ENCODE measurements at regions not wholly inside any gene's neighbourhood (a gene's known extent, or its start where the extent isn't known, plus 50 kb on each side); places are given as distances from the start of the nearest gene placed in this dataset.
A peak's percentile ranks its signal among the peaks of the same experiment; 100 is the strongest.

DNA sequence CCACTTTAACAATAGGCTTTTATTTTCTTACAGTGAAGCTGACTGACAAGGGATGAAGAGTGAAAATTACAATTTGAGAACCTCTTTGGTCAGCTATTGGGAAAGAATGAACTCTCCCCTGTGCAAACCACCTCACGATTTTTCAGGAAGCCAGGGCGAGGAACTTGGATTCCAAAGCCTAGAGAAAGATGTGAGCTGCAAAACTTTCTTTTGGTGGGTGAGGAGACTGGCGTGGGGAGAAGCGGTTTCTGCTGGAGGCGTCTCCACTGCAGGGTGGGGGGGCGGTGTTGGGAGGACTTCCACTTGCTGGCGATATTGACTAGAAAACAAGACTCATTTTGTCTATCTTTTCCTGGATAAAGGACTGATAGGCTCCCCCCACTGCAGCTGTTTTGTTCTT lies 59.3 kb upstream of the VRK1 start:
- Histone ChIP-seq H3K27ac (ENCODE audit: insufficient read depth, low read length, poor library complexity, severe bottlenecking) (no peak overlapping the region), H3K4me1 (ENCODE audit: control insufficient read depth, insufficient read depth, low read length, poor library complexity, severe bottlenecking) (peaks cover 8% of the 10 kb centered on the region), H3K4me3 (ENCODE audit: insufficient read depth, low read depth, low read length, poor library complexity, severe bottlenecking) (no peak overlapping the region), H3K36me3 (ENCODE audit: control insufficient read depth, insufficient read depth, low read length) (no peaks in the 10 kb centered on the region), H3K27me3 (replicated peaks; ENCODE audit: control insufficient read depth, insufficient read depth, low read length, poor library complexity, severe bottlenecking) (peaks cover 23% of the 10 kb centered on the region), H3K9me3 (ENCODE audit: control insufficient read depth, low read length) (no peaks in the 10 kb centered on the region)
- DNase-seq = no peak

DNA sequence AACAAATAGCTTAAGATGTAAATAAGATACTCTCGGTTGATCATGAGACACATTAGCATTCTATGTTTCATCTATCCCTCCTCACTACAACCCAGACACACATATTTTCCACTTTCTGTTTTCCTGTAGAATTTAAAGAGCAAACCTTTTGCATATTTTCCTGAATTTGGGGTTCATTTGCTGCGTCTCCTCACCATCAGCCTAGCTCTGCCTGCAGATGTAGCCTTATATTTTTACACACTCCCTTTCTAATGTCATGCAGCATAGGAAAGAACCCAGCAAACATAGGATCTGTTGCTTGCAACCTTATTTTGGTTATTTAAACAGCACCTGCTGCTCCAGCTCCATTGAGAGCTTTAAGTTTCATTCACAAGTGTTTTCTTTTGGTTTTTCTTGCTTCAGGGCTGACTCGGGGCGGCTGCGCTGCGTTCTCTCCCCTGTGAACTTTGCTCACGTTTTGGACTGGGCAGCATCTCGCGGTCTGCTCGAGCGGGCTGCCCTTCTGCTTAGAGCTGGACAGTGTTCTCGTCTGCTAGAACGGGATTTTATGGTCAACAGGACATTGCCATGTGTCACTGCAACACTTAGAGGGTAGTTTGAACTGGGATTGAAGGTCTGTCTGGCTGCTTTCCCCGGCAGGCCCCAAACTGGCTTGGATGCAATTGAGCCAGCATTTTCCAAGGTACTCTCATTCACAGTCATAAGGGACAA lies 57.8 kb upstream of the VRK1 start:
- Histone ChIP-seq H3K4me1 (ENCODE audit: control insufficient read depth, insufficient read depth, low read length, poor library complexity, severe bottlenecking) (peaks cover 8% of the 10 kb centered on the region), H3K9me3 (ENCODE audit: control insufficient read depth, low read length) (no peaks in the 10 kb centered on the region), H3K27me3 (replicated peaks; ENCODE audit: control insufficient read depth, insufficient read depth, low read length, poor library complexity, severe bottlenecking) (peaks cover 23% of the 10 kb centered on the region), H3K4me3 (ENCODE audit: insufficient read depth, low read depth, low read length, poor library complexity, severe bottlenecking) (no peak overlapping the region), H3K36me3 (ENCODE audit: control insufficient read depth, insufficient read depth, low read length) (no peaks in the 10 kb centered on the region), H3K27ac (ENCODE audit: insufficient read depth, low read length, poor library complexity, severe bottlenecking) (no peak overlapping the region)
- DNase-seq = no peak

DNA sequence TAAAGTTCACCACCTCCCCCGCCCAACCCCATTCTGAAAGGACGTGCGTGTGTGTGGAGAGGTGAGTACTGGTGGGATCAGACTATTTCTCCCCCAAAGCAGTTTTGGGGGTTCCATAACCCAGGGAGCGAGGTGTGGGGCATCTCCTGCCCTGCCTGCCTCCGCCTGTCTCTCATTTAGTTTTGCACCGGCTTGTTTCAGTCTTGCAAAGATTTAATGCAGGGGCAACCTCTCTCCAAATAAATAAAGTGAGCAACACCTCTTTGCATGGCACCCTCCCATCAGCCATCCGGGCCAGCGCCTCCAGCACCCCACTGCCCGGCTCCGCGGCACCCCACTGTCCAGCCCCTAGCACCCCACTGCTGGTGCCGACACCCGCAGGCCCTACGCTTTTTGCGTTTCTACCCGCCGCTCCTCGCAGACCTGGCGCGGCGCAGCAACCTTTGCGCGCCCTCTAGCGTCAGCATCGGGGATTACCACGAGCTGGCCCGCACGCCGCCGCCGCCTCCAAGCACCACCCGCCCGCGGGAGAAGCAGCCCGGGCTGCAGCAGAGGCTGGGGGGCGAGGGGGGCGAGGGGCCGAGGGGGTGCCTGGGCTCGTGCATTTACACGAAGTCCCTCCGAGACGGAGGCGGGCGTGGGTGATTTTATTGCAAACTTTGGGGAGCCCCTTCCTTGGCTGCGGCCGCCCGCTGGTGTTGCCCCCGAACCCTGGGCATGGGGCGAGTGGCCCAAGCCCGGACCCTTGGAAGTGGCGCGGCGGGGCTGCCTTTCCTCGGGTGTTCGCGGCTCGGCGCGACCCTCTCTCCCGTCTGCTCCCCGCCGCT lies 55.8 kb upstream of the VRK1 start:
- Histone ChIP-seq H3K4me3 (ENCODE audit: insufficient read depth, low read depth, low read length, poor library complexity, severe bottlenecking) (peak overlapping the region; percentile 35), H3K27me3 (replicated peaks; ENCODE audit: control insufficient read depth, insufficient read depth, low read length, poor library complexity, severe bottlenecking) (peaks cover 23% of the 10 kb centered on the region), H3K9me3 (ENCODE audit: control insufficient read depth, low read length) (no peaks in the 10 kb centered on the region), H3K4me1 (ENCODE audit: control insufficient read depth, insufficient read depth, low read length, poor library complexity, severe bottlenecking) (peaks cover 8% of the 10 kb centered on the region), H3K36me3 (ENCODE audit: control insufficient read depth, insufficient read depth, low read length) (no peaks in the 10 kb centered on the region), H3K27ac (ENCODE audit: insufficient read depth, low read length, poor library complexity, severe bottlenecking) (no peak overlapping the region)
- peak; percentile 35 to 50 (median 49) for DNase-seq

DNA sequence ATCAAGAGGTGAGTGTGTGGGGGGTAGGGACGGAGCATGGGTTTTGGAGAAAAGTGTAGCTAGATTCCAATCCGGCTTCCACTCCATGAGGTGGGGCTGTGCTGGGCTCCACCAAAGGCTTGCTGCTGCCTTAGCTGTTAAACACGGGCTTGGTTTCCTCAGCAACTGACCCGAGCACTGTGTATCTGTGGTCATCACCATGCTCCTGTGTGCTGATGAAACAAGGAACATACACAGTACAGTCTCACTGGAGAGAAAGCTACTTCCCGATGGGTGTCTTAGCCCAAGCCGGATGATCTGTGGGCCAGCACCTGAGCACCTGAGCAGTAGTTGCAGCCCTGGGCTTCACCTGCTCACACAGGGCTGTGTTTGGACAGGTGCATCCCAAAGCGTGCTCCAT lies 52.9 kb upstream of the VRK1 start:
- no peaks in the 10 kb centered on the region for H3K36me3 ChIP-seq (ENCODE audit: control insufficient read depth, insufficient read depth, low read length)
- peaks cover 20% of the 10 kb centered on the region for H3K27me3 ChIP-seq (replicated peaks; ENCODE audit: control insufficient read depth, insufficient read depth, low read length, poor library complexity, severe bottlenecking)
- DNase-seq = no peak
- H3K9me3 ChIP-seq (ENCODE audit: control insufficient read depth, low read length) = no peaks in the 10 kb centered on the region
- no peak overlapping the region for H3K4me3 ChIP-seq (ENCODE audit: insufficient read depth, low read depth, low read length, poor library complexity, severe bottlenecking)
- H3K27ac ChIP-seq (ENCODE audit: insufficient read depth, low read length, poor library complexity, severe bottlenecking) = no peak overlapping the region
- H3K4me1 ChIP-seq (ENCODE audit: control insufficient read depth, insufficient read depth, low read length, poor library complexity, severe bottlenecking) = peaks cover 8% of the 10 kb centered on the region

DNA sequence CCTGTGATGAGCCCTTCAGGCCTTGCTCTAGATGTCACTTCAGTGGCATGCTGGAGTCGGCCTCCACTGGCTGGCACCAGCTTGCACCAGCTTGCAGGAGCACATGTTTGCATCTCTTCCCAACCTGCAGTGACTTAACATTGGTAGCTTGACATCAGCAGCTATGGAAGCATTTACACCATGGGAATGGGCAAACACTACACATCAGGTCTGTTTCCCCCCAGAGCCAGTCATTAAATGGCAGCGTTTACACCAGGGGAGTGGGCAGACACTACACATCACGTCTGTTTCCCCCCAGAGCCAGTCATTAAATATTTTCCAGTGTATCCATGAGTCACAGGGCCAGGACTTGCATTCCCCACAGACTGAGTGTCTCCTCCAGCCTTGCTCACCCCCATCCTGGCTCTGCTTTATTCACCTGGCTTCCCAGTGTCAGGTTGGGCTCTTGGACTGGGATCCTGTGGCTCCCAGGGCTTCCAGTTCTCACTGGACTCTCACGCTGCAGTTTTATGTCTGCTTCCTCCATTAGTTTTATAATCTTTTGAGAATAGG lies 51.6 kb upstream of the VRK1 start:
- Histone ChIP-seq H3K36me3 (ENCODE audit: control insufficient read depth, insufficient read depth, low read length) (no peaks in the 10 kb centered on the region), H3K27ac (ENCODE audit: insufficient read depth, low read length, poor library complexity, severe bottlenecking) (no peak overlapping the region), H3K27me3 (replicated peaks; ENCODE audit: control insufficient read depth, insufficient read depth, low read length, poor library complexity, severe bottlenecking) (peaks cover 16% of the 10 kb centered on the region), H3K9me3 (ENCODE audit: control insufficient read depth, low read length) (no peaks in the 10 kb centered on the region), H3K4me1 (ENCODE audit: control insufficient read depth, insufficient read depth, low read length, poor library complexity, severe bottlenecking) (peaks cover 8% of the 10 kb centered on the region), H3K4me3 (ENCODE audit: insufficient read depth, low read depth, low read length, poor library complexity, severe bottlenecking) (no peak overlapping the region)
- no peak for DNase-seq

DNA sequence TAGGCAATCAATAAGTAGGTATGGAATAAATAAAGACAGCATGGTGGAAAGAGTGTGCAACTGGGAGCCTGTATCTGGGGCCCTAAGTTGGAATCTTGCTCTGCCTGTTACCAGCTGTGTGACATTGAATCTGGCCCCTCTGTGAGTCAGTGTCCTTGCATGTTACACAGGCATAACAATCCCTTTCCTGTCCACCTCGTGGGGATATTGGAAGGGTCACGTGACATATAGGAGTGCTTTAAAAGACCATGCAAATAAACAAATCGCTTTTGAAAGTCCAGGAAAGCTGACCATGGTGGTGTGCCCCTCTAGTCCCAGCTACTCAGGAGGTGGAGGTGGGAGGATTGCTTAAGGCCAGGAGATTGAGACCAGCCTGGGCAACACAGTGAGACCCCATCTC lies 51.1 kb upstream of the VRK1 start:
- Histone ChIP-seq H3K9me3 (ENCODE audit: control insufficient read depth, low read length) (no peaks in the 10 kb centered on the region), H3K27ac (ENCODE audit: insufficient read depth, low read length, poor library complexity, severe bottlenecking) (no peak overlapping the region), H3K36me3 (ENCODE audit: control insufficient read depth, insufficient read depth, low read length) (no peaks in the 10 kb centered on the region), H3K4me1 (ENCODE audit: control insufficient read depth, insufficient read depth, low read length, poor library complexity, severe bottlenecking) (peaks cover 8% of the 10 kb centered on the region), H3K27me3 (replicated peaks; ENCODE audit: control insufficient read depth, insufficient read depth, low read length, poor library complexity, severe bottlenecking) (peaks cover 11% of the 10 kb centered on the region), H3K4me3 (ENCODE audit: insufficient read depth, low read depth, low read length, poor library complexity, severe bottlenecking) (no peak overlapping the region)
- no peak for DNase-seq

DNA sequence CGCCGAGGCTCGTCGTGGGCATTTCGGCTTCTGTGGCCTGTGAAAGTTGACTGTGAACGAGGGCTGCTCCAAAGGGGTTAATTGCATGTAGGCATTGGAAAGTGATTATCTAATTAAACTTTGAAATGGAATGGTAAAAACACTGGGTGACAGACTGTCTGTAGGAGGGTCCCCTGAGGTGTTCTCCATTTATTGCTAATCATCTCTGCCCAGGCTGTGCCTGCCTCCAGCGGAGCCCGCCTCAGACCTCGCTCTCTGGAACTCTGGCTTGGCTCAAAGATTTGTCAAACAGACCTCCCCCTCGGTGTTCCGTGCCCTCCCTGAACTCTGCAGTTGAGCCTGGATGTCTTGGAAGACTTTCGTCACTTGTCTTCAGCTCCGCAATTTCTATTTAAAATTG lies 50.2 kb upstream of the VRK1 start:
- H3K27me3 ChIP-seq (replicated peaks; ENCODE audit: control insufficient read depth, insufficient read depth, low read length, poor library complexity, severe bottlenecking) = peaks cover 5% of the 10 kb centered on the region
- H3K4me1 ChIP-seq (ENCODE audit: control insufficient read depth, insufficient read depth, low read length, poor library complexity, severe bottlenecking) = no peaks in the 10 kb centered on the region
- H3K27ac ChIP-seq (ENCODE audit: insufficient read depth, low read length, poor library complexity, severe bottlenecking) = no peak overlapping the region
- no peaks in the 10 kb centered on the region for H3K36me3 ChIP-seq (ENCODE audit: control insufficient read depth, insufficient read depth, low read length)
- DNase-seq = no peak
- no peaks in the 10 kb centered on the region for H3K9me3 ChIP-seq (ENCODE audit: control insufficient read depth, low read length)
- H3K4me3 ChIP-seq (ENCODE audit: insufficient read depth, low read depth, low read length, poor library complexity, severe bottlenecking) = no peak overlapping the region
